ENCODE measurements at regions not wholly inside any gene's neighbourhood (a gene's known extent, or its start where the extent isn't known, plus 50 kb on each side); places are given as distances from the start of the nearest gene placed in this dataset.

DNA sequence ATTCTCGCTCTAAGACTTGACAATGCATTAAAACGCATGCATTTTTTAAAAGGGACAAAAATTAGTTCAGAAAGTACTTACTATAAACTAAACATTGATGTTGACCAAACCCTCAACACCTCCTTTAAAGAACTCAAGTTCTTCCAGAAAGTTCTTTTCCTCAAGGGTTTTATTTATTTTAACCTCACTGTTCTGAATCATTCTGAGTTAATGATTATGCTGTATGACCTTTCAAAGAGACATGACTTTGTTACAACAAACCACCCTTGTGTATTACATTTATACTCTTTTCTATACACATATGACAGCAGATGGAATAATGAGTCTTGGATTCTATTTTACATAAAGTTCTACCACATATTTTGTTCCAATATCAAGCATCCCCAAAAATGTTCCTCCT is 139.8 kb upstream of the CCDC150 start:
- H3K4me3 ChIP-seq (replicated peaks; ENCODE audit: low read depth, low read length): no peak overlapping the region
- no peak for TF ChIP-seq CTCF (IDR thresholded peaks at IDR 0.05; ENCODE audit: low read depth, low read length, missing control alignments)

GRCh38 chr2:196500686-196501431 is 138.7 kb upstream of the CCDC150 start:
- no peak for DNase-seq (ENCODE audit: extremely low read depth, low read depth)

More for the DNA sequence above, 139.8 kb upstream of the CCDC150 start:
- DNase-seq (ENCODE audit: extremely low read depth, low read depth): no peak

DNA sequence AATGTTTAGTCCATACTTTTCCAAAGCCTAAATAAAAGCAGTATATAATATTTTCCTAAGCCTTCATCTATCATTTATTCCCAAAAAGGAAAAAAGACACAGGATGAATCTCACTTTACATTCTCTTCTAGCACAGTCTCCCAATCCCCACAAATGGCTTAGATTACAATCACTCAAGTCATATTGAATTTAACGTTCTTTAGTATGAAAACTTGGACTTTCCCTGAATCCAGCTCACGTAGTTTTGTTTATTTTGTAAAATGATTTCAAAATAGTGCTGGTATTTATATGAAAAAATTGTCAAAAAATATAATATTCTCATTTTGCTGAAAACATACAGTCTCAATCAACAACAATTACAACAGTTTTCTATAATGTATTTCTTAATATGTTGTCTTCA is 137.7 kb upstream of the CCDC150 start:
- TF ChIP-seq CTCF (IDR thresholded peaks at IDR 0.05; ENCODE audit: low read depth, low read length, missing control alignments): no peak
- no peak overlapping the region for H3K4me3 ChIP-seq (replicated peaks; ENCODE audit: low read depth, low read length)
- DNase-seq (ENCODE audit: extremely low read depth, low read depth): no peak

More at GRCh38 chr2:196500686-196501431, 138.7 kb upstream of the CCDC150 start:
- no peak overlapping the region for H3K4me3 ChIP-seq (replicated peaks; ENCODE audit: low read depth, low read length)
- TF ChIP-seq CTCF (IDR thresholded peaks at IDR 0.05; ENCODE audit: low read depth, low read length, missing control alignments): no peak

- no peak for TF ChIP-seq CTCF (IDR thresholded peaks at IDR 0.05; ENCODE audit: low read depth, low read length, missing control alignments)
These were observed 137.1 kb upstream of the CCDC150 start for GRCh38 chr2:196502386-196502785.

DNA sequence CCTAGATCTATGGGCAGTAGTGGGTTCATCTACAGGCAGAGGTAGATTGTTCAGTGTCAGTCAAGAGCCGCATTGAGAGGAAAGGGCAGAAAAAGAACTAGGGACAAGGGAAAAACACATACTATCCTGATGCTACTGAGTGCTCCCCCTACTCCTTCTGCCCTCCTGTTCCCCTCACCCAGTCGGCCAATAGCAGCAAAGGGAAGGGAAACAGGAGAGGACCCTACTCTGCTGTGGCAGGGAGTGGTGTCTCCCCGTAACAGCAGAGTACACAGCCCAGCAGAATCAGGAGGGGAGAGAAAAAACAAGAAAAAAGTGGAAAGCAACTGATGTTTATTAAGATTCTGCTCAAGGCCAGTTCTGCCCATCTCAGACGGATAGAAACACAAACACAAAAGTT is 136.1 kb upstream of the CCDC150 start:
- no peak for DNase-seq (ENCODE audit: extremely low read depth, low read depth)
- TF ChIP-seq CTCF (IDR thresholded peaks at IDR 0.05; ENCODE audit: low read depth, low read length, missing control alignments): no peak
- H3K4me3 ChIP-seq (replicated peaks; ENCODE audit: low read depth, low read length): no peak overlapping the region

More at GRCh38 chr2:196502386-196502785, 137.1 kb upstream of the CCDC150 start:
- DNase-seq (ENCODE audit: extremely low read depth, low read depth): no peak
- no peak overlapping the region for H3K4me3 ChIP-seq (replicated peaks; ENCODE audit: low read depth, low read length)

GRCh38 chr2:196504788-196505187 is 134.7 kb upstream of the CCDC150 start:
- no peak for DNase-seq (ENCODE audit: extremely low read depth, low read depth)
- TF ChIP-seq CTCF (IDR thresholded peaks at IDR 0.05; ENCODE audit: low read depth, low read length, missing control alignments): no peak
- H3K4me3 ChIP-seq (replicated peaks; ENCODE audit: low read depth, low read length): no peak overlapping the region

DNA sequence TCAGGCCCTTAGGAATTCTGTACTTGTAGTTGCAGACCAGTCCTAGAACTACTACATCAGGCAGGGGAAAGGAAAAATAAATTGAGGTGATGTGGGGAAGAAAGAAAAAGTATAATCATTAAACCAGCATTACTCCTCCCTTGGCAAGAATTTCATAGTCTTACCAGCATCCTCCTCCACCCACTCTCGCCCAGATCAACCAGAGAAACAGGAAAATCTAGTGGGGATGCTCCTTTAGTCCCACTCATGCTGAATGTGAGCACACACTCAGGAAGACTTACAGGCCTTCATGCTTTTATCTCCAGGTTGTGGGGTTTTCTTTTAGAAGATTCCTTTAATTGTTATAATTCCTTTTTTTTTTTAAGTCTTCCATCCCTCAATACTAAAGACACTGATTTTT is 129.3 kb upstream of the CCDC150 start:
- H3K4me3 ChIP-seq (replicated peaks; ENCODE audit: low read depth, low read length): no peak overlapping the region
- DNase-seq (ENCODE audit: extremely low read depth, low read depth): no peak
- no peak for TF ChIP-seq CTCF (IDR thresholded peaks at IDR 0.05; ENCODE audit: low read depth, low read length, missing control alignments)

Measured in HFF-Myc (cell line).